HG03558 (cell line): ENCODE measurements at regions not wholly inside any gene's neighbourhood (a gene's known extent, or its start where the extent isn't known, plus 50 kb on each side); places are given as distances from the start of the nearest gene placed in this dataset.
"Not testable (repeated sequence)": the region's sequence is repeated elsewhere in the genome, so short reads cannot be mapped to it uniquely, and the experiment has no call there.

ENCODE experiments used
- ATAC-seq: cut with Tn5 transposase; IDR thresholded peaks from one replicate; pipeline ENCODE4 v1.9.1; 2021; ENCODE audit warnings: moderate number of reproducible peaks; ENCODE audit not compliant: unreplicated experiment; ENCODE audit errors: extremely low read depth

GRCh38 chr12:131298526-131299369 lies 345.0 kb downstream of the ADGRD1 start:
- ATAC-seq: not testable (repeated sequence)

DNA sequence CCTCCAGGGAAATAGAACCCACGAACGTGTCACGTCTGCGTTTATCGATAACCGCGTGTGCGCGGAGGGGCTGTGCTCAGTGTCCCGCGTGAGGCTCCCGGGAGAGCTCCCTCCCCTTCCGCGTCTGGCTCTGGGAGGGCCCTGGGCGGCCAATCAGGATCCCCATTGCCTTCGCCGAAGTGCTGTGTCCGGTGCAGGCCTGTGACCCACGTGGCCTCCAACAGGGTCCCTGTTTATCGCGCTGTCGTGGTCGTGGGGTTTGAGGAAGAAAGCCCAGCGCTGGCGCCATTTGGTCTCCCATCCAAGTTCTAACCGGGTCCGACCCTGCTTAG lies 345.6 kb downstream of the ADGRD1 start:
- ATAC-seq: not testable (repeated sequence)

GRCh38 chr12:131303576-131303975 lies 349.9 kb downstream of the ADGRD1 start:
- ATAC-seq: not testable (repeated sequence)

GRCh38 chr12:131304642-131305041 lies 350.9 kb downstream of the ADGRD1 start:
- not testable (repeated sequence) for ATAC-seq

DNA sequence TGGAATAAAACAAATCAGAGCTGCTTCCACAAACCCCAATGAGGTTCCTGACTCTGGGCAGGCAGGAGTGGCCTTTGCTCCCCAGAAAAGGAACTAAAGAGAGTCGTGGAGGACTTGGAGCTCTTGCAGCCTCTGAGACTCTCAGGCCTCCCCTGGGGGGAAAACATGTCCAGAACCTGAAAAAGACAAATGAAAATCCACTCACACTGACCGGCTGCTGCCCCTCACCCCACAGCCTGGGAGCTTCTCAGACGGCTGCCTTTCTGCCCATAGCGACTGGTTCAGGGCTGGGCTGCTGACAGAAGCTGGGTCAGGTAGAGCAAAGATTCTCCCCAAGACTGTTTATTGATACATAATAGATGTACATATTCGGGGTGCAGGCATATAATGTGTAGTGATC lies 356.0 kb downstream of the ADGRD1 start:
- no peak for ATAC-seq

DNA sequence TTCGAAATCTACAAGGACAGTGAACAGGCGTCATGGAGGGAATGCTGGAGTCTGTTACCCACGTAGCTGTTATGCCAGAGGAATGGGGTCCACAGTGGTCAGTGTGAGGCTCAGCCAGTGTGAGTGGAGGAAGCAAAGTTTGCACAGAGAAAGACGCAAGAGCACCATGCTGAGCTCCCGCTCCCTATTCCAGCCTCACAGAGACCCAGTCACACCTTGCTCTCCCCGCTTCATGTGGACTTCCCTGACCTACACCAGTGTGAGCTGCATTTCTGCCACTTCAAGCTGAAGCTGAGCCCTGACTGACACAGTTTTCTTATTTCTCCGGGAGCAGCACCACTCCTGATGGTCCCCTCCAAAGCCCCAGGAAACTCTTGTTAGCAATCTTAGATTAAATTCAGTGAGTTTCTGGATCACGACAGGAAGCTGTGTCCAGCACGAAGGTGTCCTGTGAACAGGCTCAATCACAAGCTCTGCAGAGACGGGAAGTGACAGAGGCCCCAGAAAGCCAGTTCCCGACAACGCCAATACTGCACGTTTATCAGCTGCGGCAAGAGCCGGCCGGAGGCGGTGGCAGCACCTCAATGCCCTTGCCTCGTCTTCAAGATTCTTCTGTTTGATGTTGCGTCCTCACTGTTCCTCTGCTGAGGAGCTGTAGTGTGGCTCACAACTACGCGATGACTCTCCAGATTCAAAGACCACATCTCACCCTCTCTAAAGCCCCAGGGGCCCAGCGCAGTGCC lies 356.7 kb downstream of the ADGRD1 start:
- ATAC-seq: not testable (repeated sequence)

GRCh38 chr12:131311279-131311722 lies 357.6 kb downstream of the ADGRD1 start:
- ATAC-seq: not testable (repeated sequence)

- ATAC-seq: no peak
These were observed 358.1 kb downstream of the ADGRD1 start for GRCh38 chr12:131311764-131312163.

DNA sequence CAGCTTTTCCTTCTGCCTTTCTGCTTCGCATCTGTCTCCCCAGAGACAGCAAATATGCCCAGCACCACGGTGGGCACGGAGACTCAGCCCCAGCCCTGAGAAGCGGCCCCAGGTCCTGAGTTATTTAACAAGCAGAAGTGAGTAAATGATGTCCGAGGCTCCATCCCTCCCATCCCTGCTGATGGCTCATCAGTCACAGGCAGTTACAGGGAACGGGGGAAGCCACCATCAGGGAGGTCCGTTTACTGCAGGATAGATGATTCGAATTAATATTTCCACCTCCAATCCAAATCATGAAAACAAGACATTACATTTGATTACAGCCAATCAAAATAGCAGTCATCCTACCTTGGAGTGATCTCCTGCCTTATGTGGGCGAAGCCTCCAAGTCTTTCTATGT lies 358.7 kb downstream of the ADGRD1 start:
- not testable (repeated sequence) for ATAC-seq

DNA sequence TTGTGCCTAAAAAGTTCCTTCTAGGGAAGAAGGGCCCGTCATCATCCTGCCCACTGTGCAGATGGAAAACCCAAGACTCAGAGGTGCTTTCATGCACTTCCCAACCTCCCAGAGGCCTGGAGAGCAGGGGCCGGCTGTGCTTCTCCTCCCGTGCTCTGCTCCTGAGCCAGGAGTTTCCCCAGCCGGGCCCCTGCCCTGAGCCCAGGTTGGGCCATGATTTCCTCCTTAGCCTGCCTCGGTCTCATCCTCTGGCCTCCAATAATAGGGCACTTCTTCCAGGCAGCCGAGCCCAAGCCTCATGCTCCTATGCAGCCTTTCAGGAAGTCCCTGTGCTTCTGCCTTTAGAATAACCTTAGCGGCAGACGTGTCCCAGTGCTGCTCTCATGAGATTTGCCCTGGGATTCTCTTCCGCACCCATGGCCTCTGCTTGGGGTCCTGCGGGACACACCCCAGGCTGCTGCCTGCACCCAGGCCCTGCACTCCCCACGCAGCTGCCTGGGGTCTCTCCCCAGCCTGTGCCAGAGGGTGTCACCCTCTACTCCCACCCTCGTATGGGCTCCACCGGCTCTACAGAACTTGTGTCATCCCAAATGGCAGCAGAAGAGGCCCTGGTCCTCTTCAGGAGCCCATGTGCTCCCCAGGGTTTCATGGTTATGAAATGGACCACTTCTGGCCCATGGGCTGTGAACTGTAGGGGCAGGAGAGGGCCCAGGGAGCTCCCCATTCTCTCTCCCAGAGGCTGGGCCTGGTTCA lies 359.3 kb downstream of the ADGRD1 start:
- ATAC-seq: no peak

- no peak for ATAC-seq
These were observed 359.9 kb downstream of the ADGRD1 start for GRCh38 chr12:131313635-131314034.

DNA sequence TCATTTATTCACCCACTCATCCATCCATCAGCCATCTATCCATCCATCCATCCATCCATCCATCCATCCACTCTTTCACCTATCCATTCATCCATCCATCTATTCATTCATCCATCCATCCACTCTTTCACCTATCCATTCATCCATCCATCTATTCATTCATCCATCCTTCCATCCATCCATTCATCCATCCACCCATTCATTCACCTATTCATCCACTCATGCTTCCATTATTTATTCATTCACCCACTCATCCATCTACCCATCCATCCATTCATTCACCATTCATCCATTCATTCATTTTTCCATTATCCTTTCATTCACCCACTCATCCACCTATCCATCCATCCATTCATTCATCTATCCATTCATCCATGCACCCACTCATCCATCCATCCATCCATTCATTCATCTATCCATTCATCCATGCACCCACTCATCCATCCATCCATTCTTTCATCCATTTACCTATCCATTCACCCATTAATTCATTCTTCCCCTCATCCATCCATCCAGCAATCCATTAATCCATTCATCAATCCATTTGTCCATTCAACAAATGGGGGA lies 360.9 kb downstream of the ADGRD1 start:
- no peak for ATAC-seq

DNA sequence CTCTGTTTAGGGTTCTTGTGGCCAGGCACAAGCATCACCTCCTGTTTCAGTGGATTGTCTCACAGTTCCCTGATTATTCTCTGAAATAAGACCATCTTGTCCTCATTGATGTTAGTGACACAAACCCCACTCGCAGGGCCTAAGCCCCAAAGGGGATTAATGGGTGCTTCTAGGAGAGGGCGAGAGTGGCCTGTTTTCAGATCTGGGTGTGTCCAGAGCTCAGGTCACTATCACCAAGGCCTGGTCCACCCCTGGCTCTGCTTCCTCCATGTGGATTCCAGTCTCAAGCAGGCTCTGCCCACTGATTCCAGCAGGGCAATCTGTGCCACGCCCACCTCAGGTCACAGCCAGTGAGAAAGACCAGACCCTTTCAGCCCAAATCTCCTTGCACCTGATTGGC lies 361.9 kb downstream of the ADGRD1 start:
- no peak for ATAC-seq

DNA sequence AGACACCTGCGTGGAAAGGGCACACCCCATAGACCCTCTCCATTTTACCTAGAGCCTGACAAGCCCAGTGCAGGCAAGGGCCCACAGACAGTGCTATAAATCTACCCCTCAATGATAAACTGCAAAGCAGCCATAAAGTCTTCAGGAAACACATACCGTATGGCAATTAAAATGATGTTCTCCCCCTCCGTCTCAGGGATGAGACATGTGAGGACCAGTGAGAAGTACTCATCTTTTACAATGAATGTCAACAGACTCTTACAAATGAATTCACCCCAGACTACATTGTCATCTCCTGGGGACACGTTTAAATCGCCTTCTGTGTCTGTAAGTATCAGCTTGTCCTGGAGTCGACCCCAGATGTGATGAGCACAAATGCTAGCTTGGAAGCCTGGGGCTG lies 362.7 kb downstream of the ADGRD1 start:
- no peak for ATAC-seq

DNA sequence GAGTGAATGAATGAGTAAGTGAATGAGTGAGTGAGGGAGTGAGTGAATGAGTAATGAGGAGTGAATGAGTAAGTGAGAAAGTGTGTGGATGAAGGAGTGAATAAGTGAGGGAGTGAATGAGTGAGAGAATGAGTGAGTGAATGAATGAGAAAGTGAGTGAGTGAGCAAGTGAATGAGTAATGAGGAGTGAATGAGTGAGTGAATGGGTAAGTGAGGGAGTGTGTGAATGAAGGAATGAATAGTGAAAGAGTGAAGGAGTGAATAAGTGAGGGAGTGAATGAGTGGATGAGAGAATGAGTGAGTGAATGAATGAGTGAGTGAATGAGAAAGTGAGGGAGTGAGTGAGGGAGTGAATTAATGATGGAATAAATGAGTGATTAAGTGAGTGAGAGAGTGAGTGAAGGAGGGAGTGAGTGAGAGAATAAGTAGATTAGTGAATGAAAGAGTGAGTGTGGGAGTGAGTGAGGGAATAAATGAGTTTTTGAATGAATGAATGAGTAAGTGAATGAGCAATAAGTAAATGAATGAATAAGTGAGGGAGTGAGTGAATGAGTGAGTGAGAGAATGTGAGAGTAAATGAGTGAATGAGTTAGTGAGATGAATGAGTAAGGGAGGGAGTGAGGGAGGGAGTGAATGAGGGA lies 364.5 kb downstream of the ADGRD1 start:
- ATAC-seq: no peak

DNA sequence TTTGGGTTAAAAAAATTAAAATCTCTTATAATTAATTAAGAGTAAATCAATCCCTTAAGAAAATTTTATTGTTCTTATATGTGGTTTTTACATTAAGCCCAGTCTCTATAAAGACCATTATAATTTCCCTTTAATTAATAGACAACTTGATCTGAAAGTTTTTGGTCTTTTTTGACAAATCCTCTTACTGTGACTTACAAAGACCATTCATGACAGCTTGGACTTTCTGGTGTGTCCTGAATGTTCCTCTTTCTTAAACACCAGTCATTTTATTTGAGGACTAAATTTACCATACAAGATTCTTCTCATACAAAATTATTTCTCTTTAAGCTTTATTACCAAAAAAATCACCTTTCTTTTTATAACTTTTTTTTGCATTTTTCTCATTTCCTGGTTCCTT lies 368.3 kb downstream of the ADGRD1 start:
- no peak for ATAC-seq

DNA sequence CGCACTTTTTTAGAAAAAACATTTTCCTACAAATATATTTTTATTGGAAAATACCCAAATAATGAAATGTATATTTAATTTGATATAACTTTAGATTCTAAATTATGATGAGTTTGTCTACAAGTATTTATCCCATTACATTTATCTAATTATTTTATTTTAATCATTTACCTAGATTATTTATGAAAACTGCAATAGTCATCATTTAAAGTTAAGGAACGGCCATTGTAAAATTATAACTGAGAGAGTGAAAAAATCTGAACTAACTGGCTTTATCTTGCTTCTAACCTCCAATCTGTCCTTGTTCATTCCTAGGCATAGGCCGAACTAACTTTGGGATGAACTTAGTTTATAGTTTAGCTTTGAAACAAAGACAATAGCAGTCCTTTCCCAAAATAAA lies 368.8 kb downstream of the ADGRD1 start:
- not testable (repeated sequence) for ATAC-seq

GRCh38 chr12:131323879-131324278 lies 370.2 kb downstream of the ADGRD1 start:
- ATAC-seq: no peak

- no peak for ATAC-seq
These were observed 374.1 kb downstream of the ADGRD1 start for GRCh38 chr12:131327521-131328488.
